K562 (cell line): ENCODE measurements at regions not wholly inside any gene's neighbourhood (a gene's known extent, or its start where the extent isn't known, plus 50 kb on each side); places are given as distances from the start of the nearest gene placed in this dataset.

Experiments
- ATAC-seq: fragments of 200-7000 bp; cut with Tn5 transposase; 3 replicates; pipeline ENCODE4 v1.9.1; 2020; ENCODE audit warnings: moderate library complexity
- BruUV-seq: library from RNA; stranded (reverse); fragments of 400-500 nt; replicated peaks from 2 replicates; lab custom pipeline; 2021; lab: Mats Ljungman, UMichigan
- CTCF ChIA-PET: fragments of 300-600 bp; formaldehyde crosslinking; extraction: SDS; loops from one replicate; lab custom pipeline; 2021; ENCODE audit warnings: low intra/inter-chr PET ratio; lab: Yijun Ruan, JAX
- POLR2A ChIA-PET: fragments of 300-600, 350-650 bp; sonication (Branson Sonifier 250); formaldehyde crosslinking; extraction: SDS; loops from one replicate; lab custom pipeline; 2021; ENCODE audit warnings: antibody characterized with exemption, inconsistent platforms; lab: Yijun Ruan, JAX
- DNase-seq, 4 experiments: peaks; one replicate each; pipeline versions ENCODE4 v3.0.0 to v3.0.0-alpha.2; 2011 to 2018; ENCODE audit warnings: low spot score in 3 of 4, mixed read lengths in 3 of 4; ENCODE audit errors: extremely low read depth in 1 of 4
- FAIRE-seq: peaks from 2 replicates; lab custom pipeline; 2011; peaks lifted over from hg19 to GRCh38; lab: Jason Lieb, UNC
- H2AFZ ChIP-seq: 2 replicates; pipeline ENCODE4 v1.6.0; 2011; ENCODE audit warnings: low read depth, low read length, control low read depth, inconsistent platforms
- H3K27ac ChIP-seq: fragments of 200-600 bp; 3 replicates; pipeline ENCODE4 v1.8.0; 2011; ENCODE audit warnings: low read depth, mild to moderate bottlenecking, control low read depth, inconsistent platforms, low read length, moderate library complexity, mixed read lengths; ENCODE audit errors: extremely low read depth
- H3K27me3 ChIP-seq, 2 experiments: fragments of 300-600 bp in 1 of 2; 2 replicates in 1 of 2; 3 replicates in 1 of 2; pipeline versions ENCODE4 v1.6.0 to v1.8.0; 2011; ENCODE audit warnings: inconsistent platforms in 2 of 2, low read length in 2 of 2, mild to moderate bottlenecking in 1 of 2, mixed read lengths in 1 of 2, moderate library complexity in 1 of 2; ENCODE audit not compliant: control insufficient read depth in 2 of 2, insufficient read depth in 2 of 2
- H3K36me3 ChIP-seq: fragments of 300-600 bp; 3 replicates; pipeline ENCODE4 v1.8.0; 2011; ENCODE audit warnings: mild to moderate bottlenecking, low read length, inconsistent platforms; ENCODE audit not compliant: control insufficient read depth, insufficient read depth
- H3K4me1 ChIP-seq, 2 experiments: fragments of 200-600 bp in 1 of 2; replicated peaks in 1 of 2; 2 replicates in 1 of 2; 3 replicates in 1 of 2; pipeline versions ENCODE4 v1.5.1 to v1.8.0; 2011; ENCODE audit warnings: inconsistent platforms in 2 of 2, low read length in 2 of 2, mild to moderate bottlenecking in 1 of 2, mixed read lengths in 1 of 2, moderate library complexity in 1 of 2; ENCODE audit not compliant: control insufficient read depth in 2 of 2, insufficient read depth in 2 of 2
- H3K4me2 ChIP-seq: 2 replicates; pipeline ENCODE4 v1.6.1; 2011; ENCODE audit warnings: low read length, control low read depth, inconsistent platforms, mixed read lengths; ENCODE audit not compliant: insufficient read depth
- H3K4me3 ChIP-seq: fragments of 200-600 bp; sonication (generic), shearing (Covaris generic); 2 replicates; pipeline ENCODE4 v1.5.1; 2016; ENCODE audit warnings: control low read depth, inconsistent platforms
- H3K79me2 ChIP-seq: fragments of 200-600 bp; 3 replicates; pipeline ENCODE4 v1.8.0; 2011; ENCODE audit warnings: low read length, inconsistent platforms; ENCODE audit not compliant: control insufficient read depth, insufficient read depth
- H3K9ac ChIP-seq, 2 experiments: 2 replicates each; pipeline versions ENCODE4 v1.6.0 to v1.6.1; 2011; ENCODE audit warnings: low read depth in 2 of 2, low read length in 2 of 2, control low read depth in 1 of 2, inconsistent platforms in 1 of 2, mild to moderate bottlenecking in 1 of 2, mixed read lengths in 1 of 2; ENCODE audit not compliant: insufficient read depth in 1 of 2
- H3K9me1 ChIP-seq: one replicate; pipeline ENCODE4 v1.6.0; 2011; ENCODE audit warnings: inconsistent platforms, mild to moderate bottlenecking, low read length, moderate library complexity; ENCODE audit not compliant: control insufficient read depth, insufficient read depth
- H3K9me3 ChIP-seq: replicated peaks from 2 replicates; pipeline ENCODE4 v1.5.1; 2011; ENCODE audit warnings: low read depth, low read length, inconsistent platforms; ENCODE audit not compliant: control insufficient read depth, insufficient read depth
- H4K20me1 ChIP-seq: replicated peaks from 2 replicates; pipeline ENCODE4 v1.6.1; 2011; ENCODE audit warnings: low read length, inconsistent platforms, mixed read lengths; ENCODE audit not compliant: control insufficient read depth, insufficient read depth
- ARHGAP35 ChIP-seq: fragments of 450-650 bp; IDR thresholded peaks from 2 replicates; pipeline ENCODE4 v1.6.1; 2018; ENCODE audit not compliant: partially characterized antibody
- CBX1 ChIP-seq: sonication (generic); IDR thresholded peaks from 2 replicates; pipeline ENCODE4 v1.6.1; 2016; ENCODE audit warnings: antibody characterized with exemption, low read depth, mild to moderate bottlenecking
- DIDO1 ChIP-seq: fragments of 450-650 bp; IDR thresholded peaks from 2 replicates; pipeline ENCODE4 v1.6.1; 2016; ENCODE audit warnings: low read depth, missing biosample characterization, missing genetic modification characterization
- FOSL1 ChIP-seq: fragments of 200-800 bp; sonication (Bioruptor generic); conservative IDR thresholded peaks from 2 replicates; pipeline ENCODE4 v1.6.1; 2016; ENCODE audit warnings: missing genetic modification characterization, missing compliant biosample characterization
- HNRNPH1 ChIP-seq: fragments of 200-400 bp; formaldehyde crosslinking; optimal IDR thresholded peaks from 2 replicates; pipeline ENCODE3; 2017; ENCODE audit warnings: low read depth, mild to moderate bottlenecking, low read length, moderate library complexity
- HNRNPK ChIP-seq: fragments of 200-400 bp; formaldehyde crosslinking; IDR thresholded peaks from one replicate; pipeline ENCODE4 v1.6.1; 2018; ENCODE audit warnings: mild to moderate bottlenecking, low read depth, low read length; ENCODE audit not compliant: poor library complexity, severe bottlenecking
- KLF6 ChIP-seq: fragments of 250-450 bp; sonication (Bioruptor Pico); IDR thresholded peaks from 2 replicates; pipeline ENCODE4 v1.4.0; 2020; ENCODE audit warnings: mild to moderate bottlenecking, moderate library complexity, borderline replicate concordance
- NFIC ChIP-seq: fragments of 450-650 bp; IDR thresholded peaks from 2 replicates; pipeline ENCODE4 v1.6.1; 2017; ENCODE audit warnings: mild to moderate bottlenecking, inconsistent platforms
- PTTG1 ChIP-seq: fragments of 450-650 bp; IDR thresholded peaks from 2 replicates; pipeline ENCODE4 v1.6.1; 2016; ENCODE audit warnings: low read depth, mild to moderate bottlenecking, missing genetic modification characterization, missing compliant biosample characterization
- ZNF431 ChIP-seq: sonication (generic); formaldehyde crosslinking; IDR thresholded peaks from 2 replicates; pipeline ENCODE4 v1.8.0; 2022; ENCODE audit warnings: mild to moderate bottlenecking, missing genetic modification reagents
- WGBS: fragments of 100-300 bp; shearing (Covaris generic); methylation state at CpG from one replicate; pipeline ENCODE4 v1.1.6; 2016; ENCODE audit warnings: low coverage, mixed read lengths; ENCODE audit not compliant: insufficient coverage; ENCODE audit errors: missing lambda C conversion rate; 5-methylcytosine and 5-hydroxymethylcytosine counted together
- in situ Hi-C: fragments of 300-500 bp; cut with MboI; formaldehyde crosslinking; loops from 4 replicates; pipeline ENCODE4 v1.15.0; 2018; ENCODE audit warnings: inconsistent platforms, mixed read lengths
- intact Hi-C: fragments of 100-400 bp; cut with micrococcal nuclease; formaldehyde crosslinking; loops from 2 replicates; pipeline ENCODE4 v1.14.2; 2022
- TF ChIP-seq, protein P1 (sequence below): fragments of 450-650 bp; formaldehyde crosslinking; IDR thresholded peaks from 2 replicates; pipeline ENCODE4 v1.4.0; 2022; ENCODE audit warnings: missing genetic modification characterization

- no peaks in the 10 kb centered on the region for H3K27me3 ChIP-seq
- no peaks in the 10 kb centered on the region for H3K9me1 ChIP-seq
- no peaks in the 10 kb centered on the region for H3K79me2 ChIP-seq
- H2AFZ ChIP-seq: no peak overlapping the region
- FAIRE-seq (no peak), DNase-seq (no peak), ATAC-seq (no peak)
- intact Hi-C loops (no loop called here), in situ Hi-C loops (no loop called here)
- BruUV-seq: no TSS peak
- CTCF ChIA-PET: no interaction called here
- no peaks in the 10 kb centered on the region for H3K4me1 ChIP-seq
- TF ChIP-seq FOSL1 (tag) (no peak), NFIC (0 out of 2 replicates have a peak, but pooled peaks have one; percentile 22)
- no peak overlapping the region for H3K4me3 ChIP-seq
- H3K4me2 ChIP-seq: no peak overlapping the region
- no peak overlapping the region for H3K27ac ChIP-seq
- no peaks in the 10 kb centered on the region for H3K36me3 ChIP-seq
- no peaks in the 10 kb centered on the region for H3K9me3 ChIP-seq
- H3K9ac ChIP-seq: no peak overlapping the region
- POLR2A ChIA-PET: no interaction called here
- WGBS: 0% methylated on average over 2 of the region's 2 CpGs
- no peaks in the 10 kb centered on the region for H4K20me1 ChIP-seq
These were observed 80.6 kb upstream of the DAAM1 start for GRCh38 chr14:59107819-59108218.

DNA sequence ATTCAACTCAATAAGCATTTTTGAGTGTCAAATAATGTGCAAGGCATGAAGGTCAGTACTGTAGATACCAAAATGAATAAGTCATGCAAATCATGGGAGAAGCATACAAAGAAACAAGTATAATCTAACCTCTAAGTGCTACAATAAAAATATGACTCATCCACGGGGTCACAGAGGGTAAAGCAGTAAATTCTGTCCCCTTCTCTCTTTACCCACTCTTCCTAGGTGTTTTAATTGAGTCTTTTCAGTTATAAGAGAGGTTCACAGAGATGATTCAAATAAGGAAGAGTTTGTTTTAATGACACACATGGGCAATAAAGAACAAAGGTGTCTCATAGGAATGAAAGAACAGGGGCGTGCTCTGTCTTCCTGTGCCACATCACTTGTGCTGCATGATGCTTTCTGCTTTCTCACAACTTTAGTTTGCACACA, 71.5 kb upstream of the DAAM1 start:
- 0% methylated on average over 2 of the region's 2 CpGs for WGBS
- no peak for ATAC-seq
- Histone ChIP-seq H3K4me1 (no peaks in the 10 kb centered on the region), H3K4me3 (no peak overlapping the region), H3K27me3 (no peaks in the 10 kb centered on the region), H3K9ac (no peak overlapping the region), H3K79me2 (no peaks in the 10 kb centered on the region), H2AFZ (no peak overlapping the region), H4K20me1 (no peaks in the 10 kb centered on the region), H3K36me3 (no peaks in the 10 kb centered on the region), H3K9me1 (no peaks in the 10 kb centered on the region), H3K4me2 (no peak overlapping the region), H3K27ac (no peak overlapping the region), H3K9me3 (no peaks in the 10 kb centered on the region)
- in situ Hi-C loops (no loop called here), intact Hi-C loops (no loop called here)
- no peak for DNase-seq
- BruUV-seq: no TSS peak
- CTCF ChIA-PET: no interaction called here
- POLR2A ChIA-PET: no interaction called here
- FAIRE-seq: no peak
- no peak for TF ChIP-seq ZNF431 (CRISPR knock-in tag)
- TF ChIP-seq, protein P1, sequence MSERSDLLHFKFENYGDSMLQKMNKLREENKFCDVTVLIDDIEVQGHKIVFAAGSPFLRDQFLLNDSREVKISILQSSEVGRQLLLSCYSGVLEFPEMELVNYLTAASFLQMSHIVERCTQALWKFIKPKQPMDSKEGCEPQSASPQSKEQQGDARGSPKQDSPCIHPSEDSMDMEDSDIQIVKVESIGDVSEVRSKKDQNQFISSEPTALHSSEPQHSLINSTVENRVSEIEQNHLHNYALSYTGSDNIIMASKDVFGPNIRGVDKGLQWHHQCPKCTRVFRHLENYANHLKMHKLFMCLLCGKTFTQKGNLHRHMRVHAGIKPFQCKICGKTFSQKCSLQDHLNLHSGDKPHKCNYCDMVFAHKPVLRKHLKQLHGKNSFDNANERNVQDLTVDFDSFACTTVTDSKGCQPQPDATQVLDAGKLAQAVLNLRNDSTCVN: no peak
- TF ChIP-seq ARHGAP35: no peak
- no peak for TF ChIP-seq CBX1
- no peak for TF ChIP-seq HNRNPH1
- no peak for TF ChIP-seq HNRNPK
- no peak for TF ChIP-seq PTTG1 (tag)
- no peak for TF ChIP-seq DIDO1 (tag)
- no peak for TF ChIP-seq KLF6
